ENCODE measurements at regions not wholly inside any gene's neighbourhood (a gene's known extent, or its start where the extent isn't known, plus 50 kb on each side); places are given as distances from the start of the nearest gene placed in this dataset.

GRCh38 chr20:22449188-22449973 lies 135.0 kb downstream of the FOXA2 start:
- peaks cover 11% of the 10 kb centered on the region for H3K4me1 Mint-ChIP-seq (ENCODE audit: unreplicated experiment)
- H3K36me3 Mint-ChIP-seq (ENCODE audit: low read depth, unreplicated experiment): no peaks in the 10 kb centered on the region
- H3K4me3 Mint-ChIP-seq (ENCODE audit: unreplicated experiment): no peak overlapping the region
- H3K27me3 Mint-ChIP-seq (ENCODE audit: unreplicated experiment): no peaks in the 10 kb centered on the region
- no peak overlapping the region for H3K27ac Mint-ChIP-seq (ENCODE audit: unreplicated experiment)
- no peak for TF ChIP-seq CTCF (IDR thresholded peaks at IDR 0.05; ENCODE audit: unreplicated experiment)
- no peaks in the 10 kb centered on the region for H3K9me3 Mint-ChIP-seq (ENCODE audit: unreplicated experiment)
- DNase-seq (ENCODE audit: low spot score): no peak

- no peak overlapping the region for H3K27ac Mint-ChIP-seq (ENCODE audit: unreplicated experiment)
Measured at GRCh38 chr20:22447447-22447778, 137.0 kb downstream of the FOXA2 start.

GRCh38 chr20:22446613-22447446 lies 137.5 kb downstream of the FOXA2 start:
- no peak for DNase-seq (ENCODE audit: low spot score)
- TF ChIP-seq CTCF (IDR thresholded peaks at IDR 0.05; ENCODE audit: unreplicated experiment): no peak
- H3K27me3 Mint-ChIP-seq (ENCODE audit: unreplicated experiment): no peaks in the 10 kb centered on the region
- no peak overlapping the region for H3K4me3 Mint-ChIP-seq (ENCODE audit: unreplicated experiment)
- H3K4me1 Mint-ChIP-seq (ENCODE audit: unreplicated experiment): peaks cover 11% of the 10 kb centered on the region
- no peaks in the 10 kb centered on the region for H3K36me3 Mint-ChIP-seq (ENCODE audit: low read depth, unreplicated experiment)
- H3K9me3 Mint-ChIP-seq (ENCODE audit: unreplicated experiment): no peaks in the 10 kb centered on the region
- H3K27ac Mint-ChIP-seq (ENCODE audit: unreplicated experiment): no peak overlapping the region

More at GRCh38 chr20:22447447-22447778, 137.0 kb downstream of the FOXA2 start:
- Mint-ChIP-seq H3K9me3 (ENCODE audit: unreplicated experiment) (no peaks in the 10 kb centered on the region), H3K4me3 (ENCODE audit: unreplicated experiment) (no peak overlapping the region), H3K27me3 (ENCODE audit: unreplicated experiment) (no peaks in the 10 kb centered on the region), H3K4me1 (ENCODE audit: unreplicated experiment) (peaks cover 11% of the 10 kb centered on the region), H3K36me3 (ENCODE audit: low read depth, unreplicated experiment) (no peaks in the 10 kb centered on the region)
- TF ChIP-seq CTCF (IDR thresholded peaks at IDR 0.05; ENCODE audit: unreplicated experiment): no peak
- no peak for DNase-seq (ENCODE audit: low spot score)

- no peaks in the 10 kb centered on the region for H3K27me3 Mint-ChIP-seq (ENCODE audit: unreplicated experiment)
- no peaks in the 10 kb centered on the region for H3K36me3 Mint-ChIP-seq (ENCODE audit: low read depth, unreplicated experiment)
- DNase-seq (ENCODE audit: low spot score): no peak
- no peak overlapping the region for H3K4me3 Mint-ChIP-seq (ENCODE audit: unreplicated experiment)
- no peak overlapping the region for H3K27ac Mint-ChIP-seq (ENCODE audit: unreplicated experiment)
- no peak for TF ChIP-seq CTCF (IDR thresholded peaks at IDR 0.05; ENCODE audit: unreplicated experiment)
- H3K4me1 Mint-ChIP-seq (ENCODE audit: unreplicated experiment): peaks cover 16% of the 10 kb centered on the region
- H3K9me3 Mint-ChIP-seq (ENCODE audit: unreplicated experiment): no peaks in the 10 kb centered on the region
Measured at GRCh38 chr20:22442318-22442717, 142.1 kb downstream of the FOXA2 start.

GRCh38 chr20:22438926-22439325 lies 145.4 kb downstream of the FOXA2 start:
- Mint-ChIP-seq H3K4me3 (ENCODE audit: unreplicated experiment) (no peak overlapping the region), H3K27ac (ENCODE audit: unreplicated experiment) (peak overlapping the region; percentile 54), H3K27me3 (ENCODE audit: unreplicated experiment) (no peaks in the 10 kb centered on the region), H3K36me3 (ENCODE audit: low read depth, unreplicated experiment) (peaks cover 3% of the 10 kb centered on the region), H3K9me3 (ENCODE audit: unreplicated experiment) (no peaks in the 10 kb centered on the region), H3K4me1 (ENCODE audit: unreplicated experiment) (peaks cover 16% of the 10 kb centered on the region)
- DNase-seq (ENCODE audit: low spot score): peak; percentile 14
- TF ChIP-seq CTCF (IDR thresholded peaks at IDR 0.05; ENCODE audit: unreplicated experiment): peak; percentile 32
